HK-2 (cell line): ENCODE measurements at regions not wholly inside any gene's neighbourhood (a gene's known extent, or its start where the extent isn't known, plus 50 kb on each side); places are given as distances from the start of the nearest gene placed in this dataset.
"Not testable (repeated sequence)": the region's sequence is repeated elsewhere in the genome, so short reads cannot be mapped to it uniquely, and the experiment has no call there.

Source experiments
- DNase-seq: peaks from one replicate; pipeline ENCODE4 v3.0.0-alpha.2; 2018; ENCODE audit not compliant: unreplicated experiment

DNA sequence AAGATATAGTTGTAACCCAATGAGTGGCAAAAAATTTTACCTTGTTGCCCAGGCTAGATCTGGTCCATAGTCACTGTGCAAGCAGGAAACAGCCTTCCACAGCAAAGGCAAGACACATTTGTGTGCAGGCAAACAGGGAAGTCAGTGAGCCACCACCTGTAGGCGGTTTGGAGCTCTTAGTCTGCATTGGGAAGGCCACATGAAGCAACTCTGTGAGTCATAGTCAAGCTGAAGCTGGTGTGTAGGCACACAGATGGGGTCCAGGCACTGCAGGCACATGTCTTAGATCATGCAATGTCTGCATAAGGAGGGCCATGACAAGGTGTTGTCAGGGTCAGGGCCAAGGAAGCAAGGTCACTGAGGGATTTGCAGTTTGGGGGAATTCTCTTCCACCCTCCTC lies 543.2 kb upstream of the EPHA7 start:
- no peak for DNase-seq

DNA sequence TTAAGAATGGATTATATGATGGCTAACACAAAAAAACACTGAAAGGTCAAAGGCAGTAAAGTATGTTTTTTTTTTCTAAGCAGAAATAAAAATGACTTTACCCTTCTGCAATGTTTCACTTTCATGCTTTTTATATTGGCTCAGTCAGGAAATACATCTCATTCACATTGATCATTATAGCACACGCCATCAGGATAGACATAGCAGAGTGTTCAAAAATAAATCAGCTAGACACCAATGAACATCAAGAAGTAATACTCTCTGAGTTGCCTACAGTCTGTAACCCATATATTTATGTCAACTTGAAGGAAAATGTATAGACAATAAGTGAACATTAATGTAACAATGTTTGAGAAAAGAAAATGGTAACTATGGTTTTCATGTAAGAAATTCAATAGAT lies 535.2 kb upstream of the EPHA7 start:
- no peak for DNase-seq

DNA sequence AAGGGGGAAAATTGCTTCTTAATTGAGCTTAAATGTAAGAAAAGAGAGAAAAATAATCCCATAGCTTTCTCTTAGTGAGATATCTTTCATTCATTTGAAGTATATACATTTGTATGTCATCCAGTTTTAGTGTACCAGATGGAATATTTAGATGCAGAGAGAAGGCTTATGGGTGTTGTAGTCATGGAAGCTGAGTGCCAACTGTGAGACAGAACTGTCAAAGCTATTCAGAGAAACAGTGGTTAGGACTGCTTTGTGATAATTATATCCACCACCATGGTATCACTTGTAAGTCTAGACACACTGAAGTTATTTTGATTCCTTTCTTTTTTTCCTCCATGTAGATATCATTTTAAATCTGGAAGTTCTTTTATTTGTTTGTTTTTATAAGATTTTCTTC lies 524.3 kb upstream of the EPHA7 start:
- DNase-seq = no peak

DNA sequence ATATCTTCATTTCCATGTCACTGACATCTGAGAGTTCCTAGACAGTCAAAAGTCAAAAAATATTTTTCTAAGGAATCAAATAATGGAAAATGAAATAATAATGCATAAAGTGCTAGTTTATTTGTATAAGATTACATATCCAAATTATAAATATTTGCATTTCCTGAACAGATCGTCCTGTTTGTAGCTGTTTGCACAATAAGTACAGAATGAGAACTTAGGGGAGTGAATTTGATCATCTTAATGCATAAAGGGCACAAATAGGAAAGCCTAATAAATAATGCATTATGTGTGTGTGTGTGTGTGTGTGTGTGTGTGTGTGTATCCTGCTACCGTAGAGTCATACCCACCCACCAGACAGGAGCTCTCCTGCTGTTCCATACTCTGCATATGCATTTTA lies 521.0 kb upstream of the EPHA7 start:
- DNase-seq = no peak

DNA sequence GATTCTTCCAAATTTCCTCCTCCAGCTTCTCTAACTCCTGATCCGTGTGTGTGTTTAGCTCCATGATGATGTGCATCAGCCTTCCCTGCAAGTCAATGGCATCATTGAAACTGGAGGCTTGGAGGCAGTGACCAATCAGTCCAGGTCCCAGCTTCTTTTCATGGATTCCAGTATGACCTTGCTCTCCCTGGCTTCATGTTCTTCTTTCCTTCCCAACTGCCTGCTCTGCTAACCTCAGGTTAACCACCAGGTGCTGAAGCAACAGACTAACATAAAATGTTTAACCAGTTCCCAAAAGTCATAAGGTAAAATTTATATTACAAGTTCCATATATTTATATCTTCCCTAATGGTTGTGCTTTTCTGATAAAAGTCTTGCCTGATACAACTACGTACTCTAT lies 512.8 kb upstream of the EPHA7 start:
- DNase-seq = no peak

DNA sequence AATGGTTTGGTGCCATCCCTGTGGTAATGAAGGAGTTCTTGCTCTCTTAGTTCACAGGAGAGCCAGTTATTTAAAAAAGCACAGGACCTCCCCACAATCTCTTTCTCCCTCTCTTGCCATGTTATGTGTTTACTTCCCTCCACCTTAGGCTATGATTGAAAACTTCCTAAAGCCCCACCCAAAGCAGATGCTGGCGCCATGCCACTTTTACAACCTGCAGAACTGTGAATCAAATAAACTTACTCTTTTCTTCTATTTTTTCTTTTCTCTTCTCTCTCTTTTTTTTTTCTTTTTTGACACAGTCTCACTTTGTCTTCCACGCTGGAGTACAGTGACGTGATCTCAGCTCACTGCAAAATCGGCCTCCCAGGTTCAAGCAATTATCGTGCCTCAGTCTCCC lies 508.4 kb upstream of the EPHA7 start:
- DNase-seq = no peak

DNA sequence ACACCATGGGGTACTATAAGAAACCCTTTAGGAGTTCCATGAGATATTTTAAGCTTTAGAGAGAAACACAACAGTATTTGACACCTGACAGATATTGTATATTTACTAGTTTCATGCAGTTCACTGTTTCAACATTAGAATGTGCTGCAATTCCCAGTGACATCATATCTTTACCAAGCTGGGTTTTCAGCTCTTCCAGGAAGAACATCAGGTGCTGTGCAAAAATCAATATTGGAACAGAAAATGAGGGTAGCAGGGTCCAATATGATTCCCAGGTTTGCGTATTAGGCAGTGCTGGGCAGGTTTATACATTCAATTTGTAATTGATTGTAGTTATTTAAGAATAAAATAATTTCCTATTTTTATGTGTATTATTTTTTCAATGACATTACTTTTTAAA lies 500.0 kb upstream of the EPHA7 start:
- no peak for DNase-seq

DNA sequence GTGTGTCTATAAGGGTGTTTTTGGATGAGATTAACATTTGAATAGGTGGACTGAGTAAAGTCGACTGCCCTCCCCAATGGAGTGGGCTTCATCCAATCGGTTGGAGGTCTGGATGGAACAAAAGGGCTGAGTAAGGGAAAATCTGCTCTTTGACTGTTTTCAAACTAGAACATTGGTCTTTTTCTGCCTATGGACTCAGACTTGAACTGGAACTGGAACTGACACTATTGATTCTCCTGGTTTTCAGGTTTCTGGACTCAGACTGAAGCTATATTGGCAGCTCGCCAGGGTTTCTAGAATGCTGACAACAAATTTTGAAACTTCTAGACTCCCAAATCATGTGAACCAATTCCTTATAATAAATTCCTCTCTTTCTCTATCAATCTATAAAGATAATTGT lies 498.9 kb upstream of the EPHA7 start:
- no peak for DNase-seq

DNA sequence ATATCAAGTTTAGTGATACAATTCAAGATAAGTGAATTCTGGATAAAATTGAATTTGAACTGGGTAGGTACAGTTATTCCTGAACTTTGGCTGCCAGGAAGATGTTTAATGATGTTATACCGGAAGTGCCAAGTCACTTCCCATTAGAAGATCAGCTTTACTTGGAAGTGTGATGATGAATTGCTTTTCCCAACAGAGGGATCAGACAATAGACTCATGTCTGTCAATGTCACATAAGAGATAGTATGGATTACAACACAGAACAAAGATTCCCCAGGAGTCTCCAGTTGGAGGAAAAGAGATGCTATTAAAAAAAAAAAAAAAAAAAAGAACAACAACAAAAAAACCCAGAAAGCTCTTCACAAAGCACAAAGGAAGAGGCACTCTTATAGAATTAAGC lies 497.9 kb upstream of the EPHA7 start:
- DNase-seq = no peak

DNA sequence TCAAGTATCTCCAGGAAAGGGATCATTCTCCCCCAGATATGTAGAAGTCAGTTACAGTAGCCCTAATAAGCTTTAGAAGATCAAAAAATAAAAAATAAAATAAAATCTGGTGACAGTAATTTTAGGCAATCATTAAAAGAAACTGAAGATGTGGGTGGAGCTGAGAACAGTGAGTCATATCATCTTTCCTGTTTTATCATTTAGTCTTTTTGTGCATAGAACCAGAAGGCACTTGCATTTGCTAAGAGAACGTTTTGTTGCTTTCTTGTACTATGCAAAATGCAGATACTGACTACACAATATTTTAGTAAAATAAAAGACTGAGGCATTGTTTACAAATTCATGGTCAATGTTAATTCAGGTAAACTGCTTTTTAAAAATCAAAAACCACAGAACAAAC lies 497.4 kb upstream of the EPHA7 start:
- no peak for DNase-seq

DNA sequence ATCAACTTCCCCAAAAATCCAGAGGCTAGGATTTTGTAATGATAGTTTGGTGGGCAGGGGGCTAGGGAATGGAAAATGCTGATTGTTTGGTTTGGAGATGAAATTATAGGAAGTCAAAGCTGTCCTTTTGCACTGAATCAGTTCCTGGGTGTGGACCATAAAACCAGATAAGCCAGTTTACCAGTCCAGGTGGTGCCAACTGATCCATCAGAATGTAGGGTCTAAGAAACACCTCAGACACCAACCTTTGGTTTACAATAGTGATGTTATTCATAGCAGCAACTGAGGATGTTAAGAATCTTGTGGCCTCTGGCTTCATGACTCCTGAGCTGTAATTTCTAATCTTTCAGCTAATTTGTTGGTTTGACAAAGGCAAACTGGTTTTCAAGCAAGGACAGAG lies 496.6 kb upstream of the EPHA7 start:
- no peak for DNase-seq

DNA sequence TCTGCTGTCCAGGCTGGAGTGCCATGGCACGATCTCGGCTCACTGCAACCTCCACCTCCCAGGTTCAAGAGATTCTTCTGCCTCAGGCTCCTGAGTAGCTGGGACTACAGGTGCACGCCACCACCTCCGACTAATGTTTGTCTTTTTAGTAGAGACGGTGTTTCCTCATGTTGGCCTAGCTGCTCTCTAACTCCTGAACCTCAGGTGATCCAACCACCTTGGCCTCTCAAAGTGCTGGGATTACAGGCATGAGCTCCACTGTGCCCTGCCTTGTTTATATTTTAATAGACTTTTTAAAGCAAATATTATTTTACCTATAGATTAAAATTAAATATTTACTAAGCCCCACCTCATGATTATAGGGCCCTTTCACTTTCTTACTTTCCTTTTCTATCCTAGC lies 483.2 kb upstream of the EPHA7 start:
- no peak for DNase-seq

DNA sequence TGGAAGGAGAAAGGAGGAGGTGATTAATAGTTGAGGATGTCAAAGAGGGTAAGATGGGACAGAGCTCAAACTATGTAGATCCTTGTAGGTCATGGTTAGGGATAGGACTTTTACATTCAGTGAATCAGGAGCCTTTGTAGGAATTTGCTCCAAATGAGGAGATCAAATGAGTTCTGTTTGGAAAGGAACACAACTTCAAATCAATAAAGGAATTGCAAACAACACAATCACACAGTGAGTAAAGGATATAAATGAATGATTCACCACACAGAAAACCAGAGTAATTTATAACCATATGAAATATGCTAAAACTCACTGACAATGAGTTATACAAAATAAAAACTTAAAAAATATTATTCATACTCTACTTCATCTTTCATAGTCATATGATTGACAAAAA lies 480.8 kb upstream of the EPHA7 start:
- no peak for DNase-seq

DNA sequence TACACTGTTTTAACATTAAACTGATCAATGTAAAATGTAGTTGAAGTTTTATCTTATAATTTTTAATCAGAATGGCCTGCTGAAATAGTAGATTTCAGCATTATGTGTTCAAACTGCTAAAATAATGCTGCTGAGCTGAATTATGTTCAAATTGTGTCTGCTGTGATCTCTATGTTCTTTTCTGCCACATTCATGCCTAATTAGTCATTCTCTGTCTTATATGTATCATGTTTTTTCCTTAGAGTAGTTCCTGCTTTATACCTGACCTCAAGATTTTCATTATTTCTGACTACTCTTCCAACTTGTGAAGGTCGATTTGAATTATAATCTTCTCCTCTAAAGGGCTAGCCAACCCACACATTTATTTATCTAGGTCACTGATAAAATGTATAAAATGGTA lies 476.7 kb upstream of the EPHA7 start:
- DNase-seq = no peak

DNA sequence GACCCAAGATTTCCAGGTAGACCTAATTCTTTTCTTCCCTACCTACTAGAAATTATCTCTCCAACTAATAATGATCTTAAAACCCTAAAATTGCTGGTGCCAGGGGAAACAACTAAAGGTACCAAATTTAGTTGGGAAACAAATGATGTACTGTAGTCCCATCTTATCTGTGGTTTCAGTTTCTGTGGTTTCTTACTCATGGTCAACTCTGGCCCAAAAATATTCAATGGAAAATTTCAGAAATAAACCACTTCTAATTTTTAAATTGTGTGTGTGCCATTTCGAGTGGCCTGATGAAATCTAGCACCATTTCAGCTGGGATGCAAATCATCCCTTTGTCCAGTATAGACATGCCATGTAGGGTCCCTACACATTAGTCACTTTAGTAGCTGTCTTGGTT lies 475.2 kb upstream of the EPHA7 start:
- DNase-seq = no peak

DNA sequence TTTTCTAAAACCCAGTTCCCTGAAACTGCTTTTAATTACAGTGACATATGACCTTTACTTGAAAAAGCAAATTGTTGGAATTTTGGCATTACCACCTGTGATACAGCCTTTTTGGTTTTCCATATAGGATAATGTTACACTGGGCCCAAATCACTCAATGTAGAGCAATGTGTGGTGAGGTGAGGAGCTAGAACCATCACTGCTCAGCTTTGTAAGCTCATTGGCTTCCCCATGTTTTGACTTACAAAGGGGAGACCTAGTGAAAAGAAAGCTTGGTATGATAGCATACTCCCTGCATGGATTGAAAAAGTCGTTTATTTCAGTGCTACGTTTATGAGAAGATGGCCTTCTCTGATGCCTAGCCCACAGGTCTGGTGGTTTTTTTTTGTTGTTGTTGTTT lies 470.4 kb upstream of the EPHA7 start:
- no peak for DNase-seq

DNA sequence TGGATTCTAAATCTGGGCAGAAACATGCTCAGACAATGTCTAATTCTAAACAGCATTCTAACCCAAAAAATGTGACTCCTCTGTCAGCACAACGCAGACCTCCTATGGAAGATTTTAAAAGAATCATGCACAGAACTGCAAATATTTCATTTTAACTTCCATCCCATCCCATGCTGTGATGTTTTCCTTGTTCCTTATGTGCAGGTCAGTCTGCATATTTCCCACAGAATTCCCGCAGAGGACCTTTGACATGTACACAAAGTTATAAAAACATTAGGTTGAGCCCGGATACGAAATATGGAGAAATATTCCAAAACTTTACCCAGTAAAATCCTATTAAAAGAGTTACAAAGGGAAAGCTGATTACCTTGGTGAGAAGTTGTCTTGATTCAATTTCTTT lies 467.1 kb upstream of the EPHA7 start:
- DNase-seq = no peak

DNA sequence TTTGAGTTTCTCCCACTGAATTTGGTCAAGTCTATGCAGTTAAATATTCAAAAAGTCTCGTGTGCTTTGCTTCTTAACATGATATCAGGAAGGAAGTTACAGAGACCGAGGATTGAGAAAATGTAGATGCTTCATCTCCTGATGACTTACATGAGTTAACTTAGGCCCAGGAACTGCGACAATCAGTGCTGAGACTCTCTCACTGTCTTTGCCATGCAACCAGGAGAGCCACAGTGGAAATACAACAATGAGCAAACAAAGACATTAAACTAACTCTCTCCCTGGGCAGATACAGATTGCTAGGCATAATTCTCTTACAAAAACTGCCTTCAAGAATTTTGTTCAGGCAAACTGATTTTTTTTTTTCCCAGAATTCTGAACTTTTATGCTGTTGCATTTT lies 440.6 kb upstream of the EPHA7 start:
- DNase-seq = no peak

DNA sequence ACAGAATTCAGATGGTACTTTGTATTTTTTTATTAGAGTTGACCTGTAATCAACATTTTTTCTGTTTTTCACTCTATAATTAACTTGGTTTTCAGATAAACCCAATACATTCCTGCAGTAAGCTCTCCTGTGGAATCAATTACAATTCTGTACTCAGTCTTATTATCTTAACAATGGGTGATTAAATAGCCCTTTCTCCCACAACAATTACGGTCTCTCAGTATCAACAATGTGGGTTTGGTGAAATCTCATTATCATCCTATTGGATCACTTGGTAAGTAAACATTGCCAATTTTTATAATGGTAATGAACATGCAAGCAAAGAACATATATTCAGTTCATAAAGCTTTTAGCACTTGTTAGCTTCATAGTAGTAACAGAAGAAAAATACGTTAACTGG lies 438.9 kb upstream of the EPHA7 start:
- DNase-seq = no peak

DNA sequence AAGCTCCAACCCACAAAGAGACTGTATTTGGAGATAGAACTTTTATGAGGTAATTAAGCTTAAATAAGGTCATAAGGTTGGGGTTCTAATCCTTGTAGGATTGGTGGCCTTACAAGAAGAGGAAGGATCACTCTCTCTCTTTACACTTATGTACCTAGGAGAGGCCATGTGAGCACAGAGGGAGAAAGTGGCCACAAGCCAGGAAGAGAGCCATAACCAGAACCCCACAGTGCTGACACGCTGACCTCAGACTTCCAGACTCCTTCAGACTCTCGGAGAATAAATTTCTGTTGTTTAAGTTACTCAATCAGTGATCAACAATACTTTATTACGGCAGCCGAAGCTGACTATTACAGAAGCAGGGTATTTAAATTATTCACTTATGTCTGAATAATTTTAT lies 430.5 kb upstream of the EPHA7 start:
- DNase-seq = no peak

DNA sequence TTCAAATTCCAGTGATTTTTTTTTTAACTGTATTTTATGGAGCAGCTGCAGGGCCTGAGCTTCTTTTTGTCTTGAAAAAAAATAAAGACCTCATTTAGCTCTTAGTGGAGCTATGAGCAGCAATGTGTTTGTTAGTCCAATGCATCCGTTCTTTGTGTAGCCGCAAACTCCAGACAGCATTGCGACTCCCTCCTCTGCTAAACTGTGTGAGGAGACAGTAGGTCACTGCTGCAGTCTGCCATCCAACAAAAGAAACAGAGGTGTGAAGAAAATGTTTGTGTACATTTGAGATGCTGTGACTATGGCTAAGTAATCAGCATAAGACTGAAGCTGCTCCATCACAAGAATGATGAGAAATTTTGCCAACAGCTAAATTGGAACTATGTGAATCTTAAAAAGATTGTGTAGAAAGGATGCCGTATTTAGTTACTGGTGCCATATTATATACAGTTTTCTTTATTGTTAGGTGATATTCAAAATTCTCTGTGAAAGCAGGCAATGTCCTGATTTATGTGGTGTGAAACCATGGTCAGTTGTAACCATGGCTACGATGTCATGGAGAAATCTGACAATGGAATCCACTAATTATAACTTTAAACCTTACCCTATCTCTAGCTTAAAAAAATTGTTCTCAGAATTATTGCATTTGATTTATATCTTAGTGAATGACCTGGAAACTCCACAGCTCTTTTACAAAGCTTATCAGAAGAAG lies 428.8 kb upstream of the EPHA7 start:
- DNase-seq = no peak

DNA sequence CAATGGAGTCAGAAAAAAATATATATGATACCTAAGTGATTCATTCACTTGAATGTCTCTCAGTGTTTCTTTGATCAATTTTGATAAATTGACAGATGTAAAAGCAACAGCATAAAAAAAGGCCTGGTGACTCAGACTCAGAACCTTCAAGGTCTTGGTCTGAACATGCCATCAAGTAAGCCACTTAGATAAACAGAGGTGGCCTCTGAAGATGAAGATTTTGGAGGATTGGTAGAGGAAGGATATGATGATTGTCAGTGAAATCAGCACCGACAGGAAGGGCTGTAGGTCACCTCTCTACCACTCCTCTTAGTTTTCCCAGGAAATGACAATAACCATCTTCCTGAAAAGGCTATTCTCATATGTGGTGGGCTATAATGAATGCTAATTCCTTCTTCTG lies 422.8 kb upstream of the EPHA7 start:
- DNase-seq = no peak

DNA sequence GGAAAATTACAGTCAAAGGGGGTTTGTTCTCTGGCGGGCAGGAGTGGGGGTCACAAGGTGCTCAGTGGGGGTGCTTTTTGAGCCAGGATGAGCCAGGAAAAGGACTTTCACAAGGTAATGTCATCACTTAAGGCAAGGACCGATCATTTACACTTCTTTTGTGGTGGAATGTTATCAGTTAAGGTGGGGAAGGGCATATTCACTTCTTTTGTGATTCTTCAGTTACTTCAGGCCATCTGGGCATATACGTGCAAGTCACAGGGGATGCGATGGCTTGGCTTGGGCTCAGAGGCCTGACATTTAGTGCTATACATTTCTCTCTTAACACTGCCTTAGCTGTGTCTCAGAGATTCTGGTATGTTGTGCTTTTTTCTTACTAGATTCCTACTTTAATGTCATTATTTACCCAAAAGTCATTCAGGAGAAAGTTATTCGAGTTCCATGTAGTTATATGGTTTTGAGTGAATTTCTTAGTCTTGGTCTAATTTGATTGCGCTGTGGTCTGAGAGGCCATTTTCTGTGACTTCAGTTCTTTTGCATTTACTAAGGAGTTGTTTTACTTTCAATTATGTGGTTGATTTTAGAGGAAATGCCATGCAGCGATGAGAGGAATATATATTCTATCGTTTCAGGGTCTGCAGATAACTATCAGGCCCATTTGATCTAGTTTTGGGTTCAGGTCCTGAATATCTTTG lies 416.2 kb upstream of the EPHA7 start:
- DNase-seq = not testable (repeated sequence)

DNA sequence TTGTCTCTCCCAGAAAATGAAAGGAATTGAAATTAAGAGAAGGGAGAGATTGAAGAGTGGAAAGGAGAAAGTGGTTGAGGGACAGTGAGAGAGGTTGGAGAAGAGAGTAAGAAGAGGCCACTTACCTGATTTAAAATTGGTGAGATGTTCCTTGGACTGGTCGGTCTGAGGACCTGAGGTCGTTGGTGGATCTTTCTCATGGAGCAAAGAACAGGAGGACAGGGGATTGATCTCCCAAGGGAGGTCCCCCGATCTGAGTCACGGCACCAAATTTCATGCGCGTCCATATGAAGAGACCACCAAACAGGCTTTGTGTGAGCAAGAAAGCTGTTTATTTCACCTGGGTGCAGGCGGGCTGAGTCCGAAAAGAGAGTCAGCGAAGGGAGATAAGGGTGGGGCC lies 415.7 kb upstream of the EPHA7 start:
- DNase-seq = not testable (repeated sequence)
